Ecto neural progenitor cell (in vitro differentiated cells): ENCODE measurements at regions not wholly inside any gene's neighbourhood (a gene's known extent, or its start where the extent isn't known, plus 50 kb on each side); places are given as distances from the start of the nearest gene placed in this dataset.
A peak's percentile ranks its signal among the peaks of the same experiment; 100 is the strongest.

ENCODE experiments used
- DNase-seq: peaks from one replicate; pipeline ENCODE4 v3.0.0-alpha.2; 2018; ENCODE audit warnings: low spot score

DNA sequence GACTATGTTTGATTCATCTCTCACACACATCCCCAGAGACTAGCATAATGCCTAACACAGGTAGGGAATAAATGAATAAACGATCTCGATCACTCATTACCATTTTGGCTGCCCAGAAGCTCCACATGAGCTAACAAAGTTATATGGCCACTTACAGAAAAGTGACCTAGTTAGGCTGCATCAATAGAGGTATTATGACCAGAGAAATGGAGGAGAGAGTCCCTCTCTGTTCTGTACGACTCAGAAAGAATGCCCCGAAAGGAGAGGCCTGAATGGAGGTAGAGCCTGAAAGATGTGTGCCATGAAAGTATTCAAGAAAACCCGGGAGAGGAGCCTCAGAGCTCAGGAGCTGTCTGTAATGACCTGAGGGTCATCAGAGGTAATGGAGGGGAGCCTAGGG is 208.2 kb upstream of the GRIK3 start:
- DNase-seq, result no peak

GRCh38 chr1:37243368-37244082 is 209.2 kb upstream of the GRIK3 start:
- no peak for DNase-seq

DNA sequence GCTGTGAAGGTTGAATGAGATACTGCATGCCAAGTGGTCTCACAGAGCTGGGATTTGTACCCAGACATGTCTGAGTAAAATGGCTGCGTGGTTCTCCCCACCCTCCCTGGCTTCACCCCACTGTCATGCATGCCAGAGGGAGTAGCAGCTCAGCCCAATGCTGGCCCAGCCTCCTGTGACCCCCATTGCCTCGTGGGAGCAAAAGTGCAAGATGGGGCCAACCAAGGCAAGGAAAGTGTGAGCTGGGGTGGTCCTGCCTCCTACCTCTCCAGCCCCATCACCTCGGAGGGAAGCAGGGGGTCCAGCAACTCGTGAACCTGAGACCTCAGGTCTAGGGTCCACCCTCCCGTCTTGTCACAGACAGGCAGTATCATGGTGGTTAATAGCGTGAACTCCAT is 209.8 kb upstream of the GRIK3 start:
- no peak for DNase-seq

GRCh38 chr1:37244815-37245214 is 210.5 kb upstream of the GRIK3 start:
- DNase-seq, result no peak

DNA sequence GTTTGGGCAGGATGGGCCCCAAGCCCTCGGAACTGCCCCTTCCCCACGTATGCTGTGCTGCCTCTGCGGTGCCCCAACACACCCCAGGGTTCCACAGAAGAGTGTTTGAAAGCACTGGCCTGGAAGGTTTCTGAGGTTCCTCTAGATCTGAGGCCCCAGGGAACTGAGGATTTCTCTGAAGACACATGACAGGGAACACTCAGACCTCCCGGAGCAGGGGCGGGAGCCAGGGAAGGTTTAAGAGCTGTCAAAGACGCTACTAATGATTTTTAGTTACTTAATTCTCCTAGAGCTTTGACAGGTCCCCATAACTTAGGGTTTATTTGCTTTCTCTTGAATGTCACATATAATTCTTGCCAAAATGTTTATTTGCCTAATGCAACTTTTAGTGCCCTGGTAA is 212.3 kb upstream of the GRIK3 start:
- no peak for DNase-seq

DNA sequence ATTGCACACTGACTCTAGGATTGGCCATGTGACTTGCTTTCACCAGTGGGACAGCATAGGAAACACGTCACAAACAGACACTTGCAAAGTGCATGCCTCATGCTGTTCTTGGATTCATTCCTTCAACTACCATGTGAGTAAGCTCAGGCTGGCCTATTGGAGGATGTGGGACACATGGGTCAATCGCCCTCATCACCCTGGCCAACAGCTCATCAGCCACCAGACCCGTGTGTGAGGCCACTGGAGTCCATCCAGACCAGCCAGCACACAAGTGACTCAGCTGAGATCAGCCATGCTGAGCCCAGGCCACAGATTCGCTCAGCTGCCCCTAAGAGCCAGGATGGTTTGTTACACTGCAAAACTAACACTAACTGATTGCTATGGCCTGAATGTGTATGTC is 216.1 kb upstream of the GRIK3 start:
- DNase-seq, result no peak

DNA sequence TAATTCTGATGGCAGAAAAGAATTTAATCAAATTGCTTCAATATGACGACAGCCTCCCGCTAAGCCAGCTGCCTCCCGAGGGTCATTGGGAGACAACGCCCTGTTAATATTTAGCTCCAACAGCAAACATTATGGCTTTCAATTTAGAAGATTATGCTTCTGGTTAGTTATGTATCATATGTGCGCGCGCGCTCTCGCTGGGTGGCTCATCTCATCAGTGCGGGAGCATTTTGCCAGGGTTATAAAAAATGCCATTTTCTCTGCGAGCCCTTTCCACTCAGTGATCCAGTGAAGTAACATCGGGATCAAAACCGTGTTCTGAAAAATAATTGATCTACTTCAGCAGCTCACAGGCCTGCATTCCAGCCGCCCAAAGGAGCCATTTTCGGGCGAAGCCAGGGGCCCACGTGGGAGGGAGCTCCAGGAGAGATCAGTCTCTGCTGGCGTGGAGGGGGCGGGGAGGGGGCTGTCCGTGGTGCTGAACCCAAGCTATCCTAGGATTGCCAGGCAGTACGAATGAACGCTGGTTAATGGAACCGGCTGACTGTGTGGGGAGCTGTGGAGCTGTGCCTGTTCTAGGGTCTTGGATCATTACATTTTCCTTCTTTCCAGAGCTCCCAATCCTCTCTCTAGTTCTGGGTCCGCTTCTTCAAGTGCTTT is 219.1 kb upstream of the ZC3H12A start:
- DNase-seq, result peak; percentile 90

DNA sequence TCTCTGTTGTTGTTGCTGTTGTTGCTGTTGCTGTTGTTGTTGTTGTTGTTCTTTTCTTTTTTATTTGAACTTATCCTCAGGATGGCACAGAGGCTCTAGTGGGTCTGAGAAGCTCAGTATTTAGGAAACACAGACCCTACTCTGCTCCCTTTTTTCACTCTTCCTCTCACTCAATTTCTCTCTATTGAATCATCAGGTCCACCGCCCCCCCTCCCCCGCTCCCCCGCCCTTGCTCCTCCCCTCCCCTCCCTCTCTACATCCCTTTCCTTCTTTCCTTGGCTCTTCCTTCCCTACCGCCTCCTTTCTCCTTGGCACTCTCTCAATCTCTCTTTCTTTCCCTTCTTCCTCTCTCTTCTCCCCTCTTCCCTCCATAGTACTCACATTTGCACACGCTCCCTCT is 218.5 kb upstream of the ZC3H12A start:
- DNase-seq, result no peak

GRCh38 chr1:37257646-37258045 is 216.7 kb upstream of the ZC3H12A start:
- DNase-seq, result no peak

- DNase-seq, result no peak
Observed at GRCh38 chr1:37258068-37258467, 216.3 kb upstream of the ZC3H12A start.

- DNase-seq, result no peak
Observed at GRCh38 chr1:37259019-37259418, 215.4 kb upstream of the ZC3H12A start.

GRCh38 chr1:37261129-37261528 is 213.3 kb upstream of the ZC3H12A start:
- no peak for DNase-seq

DNA sequence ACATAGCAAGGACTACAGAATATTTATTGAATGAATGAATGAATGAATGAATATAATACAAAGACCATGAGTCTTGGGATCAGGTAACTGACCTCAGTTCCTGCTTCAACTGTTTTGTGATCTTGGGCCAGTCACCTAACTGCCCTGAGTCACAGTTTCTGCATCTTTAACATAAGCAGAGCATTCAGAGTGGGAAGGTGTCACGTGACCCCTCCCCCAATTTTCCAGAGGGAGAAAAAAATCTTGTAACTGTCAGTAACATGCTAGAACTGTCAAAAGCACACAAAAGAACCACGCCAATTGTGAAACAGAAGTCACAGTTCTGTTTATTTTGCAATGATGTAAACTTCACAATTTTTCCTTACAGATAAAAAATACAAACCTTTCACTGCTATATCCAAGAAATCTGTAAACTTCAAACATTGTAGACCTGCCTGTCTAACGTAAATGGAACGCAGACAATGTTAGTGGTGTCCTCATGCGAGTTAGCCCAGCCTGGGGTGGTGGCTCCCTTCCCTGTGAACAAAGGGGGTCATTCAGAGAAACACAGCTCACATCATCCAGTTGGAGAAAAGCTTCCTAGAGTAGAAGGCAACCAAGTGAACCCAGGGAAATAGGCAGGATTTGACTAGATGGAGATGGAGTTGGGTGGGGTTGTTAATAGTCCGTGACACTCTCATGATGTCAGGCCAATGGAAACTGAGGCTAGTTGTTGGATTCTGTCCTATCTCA is 211.8 kb upstream of the ZC3H12A start:
- DNase-seq, result no peak

DNA sequence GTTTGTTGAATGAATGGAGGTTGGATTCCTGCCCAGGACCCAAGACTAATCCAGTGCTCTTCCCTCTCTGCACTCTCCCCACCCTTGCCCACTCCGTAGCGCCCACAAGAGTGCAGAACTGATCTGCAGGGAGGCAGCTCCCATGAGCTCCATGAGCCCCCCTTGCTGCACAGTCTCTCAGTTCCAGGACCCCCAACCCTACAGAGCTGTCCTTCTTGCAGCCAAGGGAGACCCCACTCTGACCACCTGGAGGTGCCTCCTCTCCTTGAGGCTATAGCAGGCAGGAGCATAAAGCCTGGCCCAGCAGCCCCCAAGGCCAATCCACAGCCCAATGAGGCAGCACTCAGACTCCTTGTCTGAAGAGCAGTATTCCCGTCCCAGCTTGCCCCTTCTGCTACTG is 209.2 kb upstream of the ZC3H12A start:
- DNase-seq, result no peak

DNA sequence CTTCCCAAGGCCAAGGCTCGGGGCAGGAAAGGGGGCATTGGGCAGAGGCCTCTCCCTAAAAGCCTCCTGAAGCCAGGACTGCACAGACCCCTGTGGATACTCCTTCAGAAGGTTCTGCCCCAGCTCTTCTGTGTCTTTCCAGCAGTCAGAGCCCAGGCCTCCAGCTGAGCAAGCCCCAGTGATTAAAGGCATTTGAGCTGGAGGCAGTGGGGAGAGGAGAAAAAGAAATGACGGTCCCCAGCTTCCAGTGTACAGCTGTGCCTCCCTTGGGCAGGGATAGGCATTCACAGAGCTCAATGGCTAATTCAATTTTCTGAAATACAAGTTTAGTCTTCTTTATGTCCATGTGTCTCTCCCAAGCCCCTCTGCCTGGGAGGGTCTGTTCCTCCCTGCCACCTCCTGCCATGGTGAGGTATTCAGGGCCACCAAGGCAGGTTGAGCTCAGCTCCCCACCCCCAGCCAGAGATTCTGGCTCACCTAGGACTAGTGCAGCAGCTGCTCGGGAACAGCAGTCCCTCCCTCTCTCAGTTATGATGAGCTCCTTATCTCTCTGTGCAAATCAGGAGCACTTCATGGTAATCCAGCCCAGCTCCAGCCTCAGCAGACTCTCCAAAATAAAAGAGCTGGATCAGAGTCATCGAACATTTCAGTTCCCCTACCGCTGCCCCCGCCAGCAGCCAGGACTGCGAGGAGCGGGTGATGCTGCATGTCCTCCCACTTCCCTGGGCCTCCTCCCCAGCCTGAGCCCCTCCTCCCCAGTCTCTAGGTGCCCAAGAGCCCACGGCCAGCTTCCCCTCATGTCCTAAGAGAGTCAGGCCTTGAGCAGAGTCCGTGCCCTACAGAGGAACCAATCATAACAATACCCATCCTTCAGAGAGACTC is 208.4 kb upstream of the ZC3H12A start:
- no peak for DNase-seq

GRCh38 chr1:37267111-37267835 is 207.1 kb upstream of the ZC3H12A start:
- DNase-seq, result no peak

- no peak for DNase-seq
Observed at GRCh38 chr1:37270639-37271038, 203.7 kb upstream of the ZC3H12A start.

DNA sequence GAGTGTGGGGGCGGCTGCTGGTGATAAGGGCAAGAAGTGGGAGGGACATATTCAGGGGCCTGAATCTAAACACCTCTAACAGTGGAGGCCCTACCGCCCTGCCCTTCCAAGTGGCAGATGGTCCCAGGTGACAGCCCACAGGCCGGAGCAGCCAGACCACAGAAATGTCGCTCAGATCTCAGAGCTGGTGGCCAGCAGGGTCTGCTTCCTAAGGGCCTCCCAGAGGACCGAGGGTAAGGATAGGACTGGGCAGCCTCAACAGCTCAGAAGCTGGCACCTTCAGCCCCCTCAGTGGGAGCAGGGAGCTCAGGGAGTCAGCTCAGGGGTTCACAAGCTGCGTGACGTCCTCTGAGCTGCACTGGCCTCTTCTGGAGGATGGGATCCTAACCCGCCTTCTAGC is 201.8 kb upstream of the ZC3H12A start:
- no peak for DNase-seq

- no peak for DNase-seq
Observed at GRCh38 chr1:37274486-37274885, 199.9 kb upstream of the ZC3H12A start.

DNA sequence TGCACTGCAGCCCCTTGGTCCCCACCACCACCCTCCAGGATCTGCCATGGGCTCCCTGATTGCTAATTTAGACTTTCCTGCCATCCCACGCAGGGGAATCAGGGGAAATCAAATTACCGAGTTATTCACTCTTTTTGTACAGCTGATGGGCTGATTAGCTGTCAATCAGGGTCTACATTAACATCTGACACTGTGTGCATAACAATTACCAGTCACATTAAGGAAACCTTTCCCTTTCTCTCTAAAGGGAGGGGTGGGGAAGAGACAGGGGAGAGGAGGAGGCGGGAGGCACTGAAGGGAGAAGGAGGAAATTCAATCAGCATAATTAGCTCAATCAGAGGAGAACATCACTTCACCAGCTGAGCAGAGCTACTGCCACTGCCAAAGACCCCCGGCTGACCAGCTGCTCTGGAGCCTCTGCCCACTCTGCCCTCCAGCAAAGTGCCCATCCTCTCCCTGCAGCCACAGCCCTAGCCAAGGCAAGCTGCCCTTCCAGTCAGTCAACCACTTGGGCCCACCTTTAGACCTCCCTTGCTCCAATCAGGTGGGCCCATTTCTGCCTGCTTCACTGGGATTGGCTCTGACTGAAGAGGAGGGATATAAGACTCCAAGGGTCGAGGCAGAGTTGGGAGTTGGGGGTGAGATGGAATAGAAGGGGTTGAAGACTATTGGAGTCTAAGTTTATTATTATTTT is 199.3 kb upstream of the ZC3H12A start:
- DNase-seq, result no peak

- no peak for DNase-seq
Observed at GRCh38 chr1:37277366-37277765, 197.0 kb upstream of the ZC3H12A start.
